Calu3 (cell line): ENCODE measurements at regions not wholly inside any gene's neighbourhood (a gene's known extent, or its start where the extent isn't known, plus 50 kb on each side); places are given as distances from the start of the nearest gene placed in this dataset.

Experiments
- BruUV-seq: library from RNA; stranded (reverse); fragments of 400-500 nt; replicated peaks from 2 replicates; lab custom pipeline; 2021; lab: Mats Ljungman, UMichigan
- CTCF ChIA-PET: fragments of 300-600 bp; sonication (Branson Sonifier 250); formaldehyde crosslinking; loops from one replicate; lab custom pipeline; 2022; ENCODE audit warnings: antibody characterized with exemption; lab: Charles Lee
- DNase-seq: peaks from one replicate; pipeline ENCODE4 v3.0.0; 2022
- H3K27ac Mint-ChIP-seq: one replicate; pipeline ENCODE4 v1.8.0; 2022; ENCODE audit warnings: mixed read lengths; ENCODE audit not compliant: unreplicated experiment
- H3K27me3 Mint-ChIP-seq: one replicate; pipeline ENCODE4 v1.8.0; 2022; ENCODE audit warnings: mixed read lengths; ENCODE audit not compliant: unreplicated experiment
- H3K36me3 Mint-ChIP-seq: one replicate; pipeline ENCODE4 v1.8.0; 2022; ENCODE audit warnings: mild to moderate bottlenecking, moderate library complexity, mixed read lengths; ENCODE audit not compliant: insufficient read depth, unreplicated experiment
- H3K4me1 Mint-ChIP-seq: one replicate; pipeline ENCODE4 v1.8.0; 2022; ENCODE audit warnings: mild to moderate bottlenecking, low read depth, mixed read lengths; ENCODE audit not compliant: unreplicated experiment
- H3K4me3 Mint-ChIP-seq: one replicate; pipeline ENCODE4 v1.8.0; 2022; ENCODE audit warnings: mild to moderate bottlenecking, low read depth, moderate library complexity, mixed read lengths; ENCODE audit not compliant: unreplicated experiment
- H3K9me3 Mint-ChIP-seq: one replicate; pipeline ENCODE4 v1.8.0; 2022; ENCODE audit warnings: low read depth, mixed read lengths; ENCODE audit not compliant: unreplicated experiment
- CTCF ChIP-seq: fragments of 200-600 bp; IDR thresholded peaks from one replicate; pipeline ENCODE4 v1.8.0; 2022; ENCODE audit warnings: antibody characterized with exemption; ENCODE audit not compliant: unreplicated experiment
- intact Hi-C: fragments of 100-400 bp; cut with micrococcal nuclease; formaldehyde crosslinking; loops from one replicate; pipeline ENCODE4 v1.10.0; 2022; ENCODE audit not compliant: unreplicated experiment

GRCh38 chr10:118816471-118817168, 61.9 kb upstream of the CACUL1 start:
- CTCF ChIA-PET: interaction anchor here (0.6 kb wide), 1 partner anchor 367 kb away, joined by 3 read pairs; no protein-coding TSS in a partner anchor
- DNase-seq: no peak
- Mint-ChIP-seq H3K4me3 (no peak overlapping the region), H3K9me3 (no peaks in the 10 kb centered on the region), H3K27ac (no peak overlapping the region), H3K27me3 (peaks cover 27% of the 10 kb centered on the region), H3K4me1 (no peaks in the 10 kb centered on the region), H3K36me3 (no peaks in the 10 kb centered on the region)
- no TSS peak for BruUV-seq
- no peak for TF ChIP-seq CTCF
- intact Hi-C loops: no loop called here

- CTCF ChIA-PET: interaction anchor here (0.6 kb wide), 1 partner anchor 366 kb away, joined by 3 read pairs; no protein-coding TSS in a partner anchor
- peaks cover 27% of the 10 kb centered on the region for H3K27me3 Mint-ChIP-seq
- H3K27ac Mint-ChIP-seq: no peak overlapping the region
- no peak for DNase-seq
- no peak for TF ChIP-seq CTCF
- no peaks in the 10 kb centered on the region for H3K36me3 Mint-ChIP-seq
- H3K4me3 Mint-ChIP-seq: no peak overlapping the region
- no peaks in the 10 kb centered on the region for H3K9me3 Mint-ChIP-seq
- no TSS peak for BruUV-seq
- no peaks in the 10 kb centered on the region for H3K4me1 Mint-ChIP-seq
- intact Hi-C loops: no loop called here
These were observed 62.7 kb upstream of the CACUL1 start for GRCh38 chr10:118817328-118818068.

GRCh38 chr10:118818621-118819221, 64.0 kb upstream of the CACUL1 start:
- CTCF ChIA-PET: no interaction called here
- no TSS peak for BruUV-seq
- intact Hi-C loops: no loop called here
- Mint-ChIP-seq H3K27me3 (peaks cover 27% of the 10 kb centered on the region), H3K36me3 (no peaks in the 10 kb centered on the region), H3K4me1 (no peaks in the 10 kb centered on the region), H3K4me3 (no peak overlapping the region), H3K27ac (no peak overlapping the region), H3K9me3 (no peaks in the 10 kb centered on the region)
- TF ChIP-seq CTCF: no peak
- no peak for DNase-seq

- CTCF ChIA-PET: no interaction called here
- Mint-ChIP-seq H3K27me3 (peaks cover 13% of the 10 kb centered on the region), H3K27ac (no peak overlapping the region), H3K4me1 (no peaks in the 10 kb centered on the region), H3K4me3 (no peak overlapping the region), H3K36me3 (no peaks in the 10 kb centered on the region), H3K9me3 (no peaks in the 10 kb centered on the region)
- BruUV-seq: no TSS peak
- DNase-seq: no peak
- no peak for TF ChIP-seq CTCF
- intact Hi-C loops: no loop called here
These were observed 65.8 kb upstream of the CACUL1 start for GRCh38 chr10:118820326-118821116.
